Sigmoid colon (tissue), 4 donors: ENCODE measurements at regions not wholly inside any gene's neighbourhood (a gene's known extent, or its start where the extent isn't known, plus 50 kb on each side); places are given as distances from the start of the nearest gene placed in this dataset.

Experiments used
- CTCF ChIP-seq, 4 experiments: fragments of 450-650 bp in 3 of 4; fragments of 200-600 bp in 1 of 4; IDR thresholded peaks; one replicate each; pipeline ENCODE4 v1.5.1; 2016 to 2019; ENCODE audit warnings: antibody characterized with exemption in 4 of 4, mild to moderate bottlenecking in 3 of 4, moderate library complexity in 2 of 4
- EP300 ChIP-seq, 4 donors: sonication (generic); formaldehyde crosslinking; IDR thresholded peaks; one replicate each; pipeline ENCODE4 v1.6.1; 2017; ENCODE audit warnings: antibody characterized with exemption in 4 of 4
- POLR2A ChIP-seq, 2 donors: fragments of 450-650 bp; IDR thresholded peaks; one replicate each; pipeline ENCODE4 v1.6.1; 2016; ENCODE audit warnings: antibody characterized with exemption in 2 of 2, mild to moderate bottlenecking in 2 of 2, moderate library complexity in 2 of 2
- POLR2AphosphoS5 ChIP-seq, 4 donors: sonication (generic); formaldehyde crosslinking; IDR thresholded peaks; one replicate each; pipeline ENCODE4 v1.6.1; 2017; ENCODE audit warnings: antibody characterized with exemption in 4 of 4

GRCh38 chr2:19045151-19045550 is 313.3 kb downstream of the OSR1 start:
- TF ChIP-seq CTCF (IDR thresholded peaks at IDR 0.05) (no peak), POLR2AphosphoS5 (IDR thresholded peaks at IDR 0.05) (no peak), POLR2A (IDR thresholded peaks at IDR 0.05) (no peak), EP300 (IDR thresholded peaks at IDR 0.05) (no peak)
